Brain microvascular endothelial cell (primary cell): ENCODE measurements at regions not wholly inside any gene's neighbourhood (a gene's known extent, or its start where the extent isn't known, plus 50 kb on each side); places are given as distances from the start of the nearest gene placed in this dataset.

Source experiments
- DNase-seq: peaks from one replicate; pipeline ENCODE4 v3.0.0-alpha.2; 2020
- H3K27ac ChIP-seq: fragments of 250-450 bp; sonication (Bioruptor Pico); 2 replicates; pipeline ENCODE4 v1.5.1; 2020; ENCODE audit warnings: mild to moderate bottlenecking, moderate library complexity
- H3K27me3 ChIP-seq: fragments of 250-450 bp; sonication (Bioruptor Pico); replicated peaks from 2 replicates; pipeline ENCODE4 v1.5.1; 2020; ENCODE audit warnings: mild to moderate bottlenecking
- H3K36me3 ChIP-seq: fragments of 250-450 bp; sonication (Bioruptor Pico); replicated peaks from 2 replicates; pipeline ENCODE4 v1.5.1; 2020; ENCODE audit warnings: mild to moderate bottlenecking
- H3K4me3 ChIP-seq: 2 replicates; pipeline ENCODE4 v1.5.1; 2011; ENCODE audit warnings: low read depth, mild to moderate bottlenecking, control low read depth, low read length, moderate library complexity
- in situ Hi-C: cut with HindIII; loops from 2 replicates; pipeline ENCODE4 v1.10.0; 2017; ENCODE audit warnings: low sequenced_read_pairs, low pct_ligation_motif_present
- TF ChIP-seq, protein P1 (sequence below): IDR thresholded peaks from 2 replicates; pipeline ENCODE4 v1.5.1; 2011; ENCODE audit warnings: low read depth, mild to moderate bottlenecking, moderate library complexity, low read length, control low read depth, inconsistent platforms; ENCODE audit errors: missing control alignments

DNA sequence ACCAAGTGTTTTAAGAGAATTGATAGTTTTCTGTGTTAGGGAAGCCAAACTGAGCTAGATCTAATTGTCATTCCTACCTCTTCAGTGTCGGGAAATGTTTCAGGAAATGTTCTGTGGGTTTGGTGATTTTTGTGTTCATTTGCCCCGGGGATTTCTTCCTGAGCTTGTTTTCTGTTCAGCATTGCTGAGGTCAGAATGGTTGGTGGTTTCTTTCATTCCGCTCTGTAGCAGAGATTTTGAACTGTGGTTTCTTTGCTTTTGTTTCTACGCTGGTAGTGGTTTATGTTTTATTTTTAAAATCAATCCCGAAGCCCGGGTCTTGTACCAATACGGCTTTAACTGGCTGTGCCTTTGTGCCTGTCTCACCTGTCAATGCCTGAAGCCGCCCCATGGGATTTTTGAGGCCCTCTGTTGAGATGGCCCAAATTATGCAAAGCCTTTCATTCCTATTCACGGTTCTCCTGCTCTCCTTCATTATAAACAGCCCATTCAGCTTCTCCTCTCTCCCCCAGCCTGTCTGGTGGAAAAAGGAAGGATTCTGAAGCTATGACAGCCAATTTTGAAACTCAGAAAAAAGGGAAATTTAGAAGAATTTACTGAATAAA is 417.2 kb upstream of the KAZN start:
- in situ Hi-C loops: no loop called here
- no peak overlapping the region for H3K4me3 ChIP-seq
- H3K36me3 ChIP-seq: no peaks in the 10 kb centered on the region
- H3K27me3 ChIP-seq: no peaks in the 10 kb centered on the region
- TF ChIP-seq, protein P1, sequence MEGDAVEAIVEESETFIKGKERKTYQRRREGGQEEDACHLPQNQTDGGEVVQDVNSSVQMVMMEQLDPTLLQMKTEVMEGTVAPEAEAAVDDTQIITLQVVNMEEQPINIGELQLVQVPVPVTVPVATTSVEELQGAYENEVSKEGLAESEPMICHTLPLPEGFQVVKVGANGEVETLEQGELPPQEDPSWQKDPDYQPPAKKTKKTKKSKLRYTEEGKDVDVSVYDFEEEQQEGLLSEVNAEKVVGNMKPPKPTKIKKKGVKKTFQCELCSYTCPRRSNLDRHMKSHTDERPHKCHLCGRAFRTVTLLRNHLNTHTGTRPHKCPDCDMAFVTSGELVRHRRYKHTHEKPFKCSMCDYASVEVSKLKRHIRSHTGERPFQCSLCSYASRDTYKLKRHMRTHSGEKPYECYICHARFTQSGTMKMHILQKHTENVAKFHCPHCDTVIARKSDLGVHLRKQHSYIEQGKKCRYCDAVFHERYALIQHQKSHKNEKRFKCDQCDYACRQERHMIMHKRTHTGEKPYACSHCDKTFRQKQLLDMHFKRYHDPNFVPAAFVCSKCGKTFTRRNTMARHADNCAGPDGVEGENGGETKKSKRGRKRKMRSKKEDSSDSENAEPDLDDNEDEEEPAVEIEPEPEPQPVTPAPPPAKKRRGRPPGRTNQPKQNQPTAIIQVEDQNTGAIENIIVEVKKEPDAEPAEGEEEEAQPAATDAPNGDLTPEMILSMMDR: no peak
- no peak overlapping the region for H3K27ac ChIP-seq
- no peak for DNase-seq

DNA sequence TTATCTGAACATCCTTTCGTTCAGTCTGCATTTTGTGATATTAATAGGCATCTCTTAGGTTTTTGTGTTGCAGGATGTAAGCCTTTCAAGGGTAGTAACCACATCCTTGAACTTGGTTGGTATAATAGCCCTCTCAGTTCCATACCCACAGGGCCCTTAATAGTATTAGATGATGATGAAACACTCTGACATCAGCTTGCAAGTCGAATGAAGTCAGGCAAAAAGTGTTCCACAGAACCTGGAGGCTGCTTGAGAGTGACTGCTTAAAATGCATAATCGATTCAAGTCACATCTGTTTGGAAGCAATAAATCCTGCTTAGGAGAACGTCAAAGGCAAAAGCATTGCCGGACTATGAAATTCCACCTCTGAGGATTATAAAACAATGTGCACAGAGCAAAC is 415.6 kb upstream of the KAZN start:
- Histone ChIP-seq H3K36me3 (no peaks in the 10 kb centered on the region), H3K27me3 (no peaks in the 10 kb centered on the region), H3K4me3 (no peak overlapping the region), H3K27ac (no peak overlapping the region)
- in situ Hi-C loops: no loop called here
- no peak for DNase-seq
- TF ChIP-seq, protein P1: no peak

DNA sequence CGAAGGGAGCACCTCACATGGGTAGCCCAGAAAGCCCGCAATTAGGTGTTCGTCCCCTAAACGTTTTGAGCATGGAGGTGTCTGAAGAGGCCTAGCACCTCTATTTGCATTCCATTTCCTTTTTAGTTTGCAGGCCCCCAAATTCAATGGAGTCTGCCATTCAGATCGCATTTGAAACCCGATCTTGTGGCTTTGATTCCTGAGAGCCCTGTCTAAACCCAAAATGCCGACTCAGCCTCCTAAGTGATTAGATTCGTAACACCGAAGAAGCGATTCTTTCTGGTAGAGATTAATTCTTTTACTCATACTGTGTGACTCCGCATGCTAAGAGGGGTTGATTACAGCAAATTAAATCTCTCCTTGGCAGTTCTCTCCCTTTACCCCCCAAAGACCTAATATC is 415.2 kb upstream of the KAZN start:
- TF ChIP-seq, protein P1: no peak
- Histone ChIP-seq H3K27me3 (no peaks in the 10 kb centered on the region), H3K4me3 (no peak overlapping the region), H3K36me3 (no peaks in the 10 kb centered on the region), H3K27ac (no peak overlapping the region)
- in situ Hi-C loops: no loop called here
- no peak for DNase-seq

DNA sequence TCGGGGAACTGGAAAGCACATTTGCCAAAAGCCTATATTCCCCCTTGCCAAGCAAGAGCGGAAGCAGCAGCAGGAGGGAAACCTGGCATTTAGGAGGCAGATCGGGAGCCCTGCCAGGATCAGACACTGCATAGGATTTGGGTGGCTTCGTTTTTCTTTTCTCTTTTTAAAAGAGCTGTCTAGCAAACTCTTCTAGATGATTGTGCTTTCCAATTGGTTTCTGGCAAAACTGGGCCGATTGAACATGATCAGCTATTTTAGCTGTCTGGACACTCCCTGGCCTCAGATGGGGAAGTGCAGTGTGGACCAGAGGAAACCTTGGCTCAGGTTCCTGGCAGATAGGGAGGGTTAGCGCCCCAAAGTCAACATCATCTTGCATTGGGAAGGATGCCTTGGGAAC is 414.0 kb upstream of the KAZN start:
- Histone ChIP-seq H3K27me3 (no peaks in the 10 kb centered on the region), H3K27ac (no peak overlapping the region), H3K4me3 (no peak overlapping the region), H3K36me3 (no peaks in the 10 kb centered on the region)
- TF ChIP-seq, protein P1: no peak
- in situ Hi-C loops: no loop called here
- no peak for DNase-seq

DNA sequence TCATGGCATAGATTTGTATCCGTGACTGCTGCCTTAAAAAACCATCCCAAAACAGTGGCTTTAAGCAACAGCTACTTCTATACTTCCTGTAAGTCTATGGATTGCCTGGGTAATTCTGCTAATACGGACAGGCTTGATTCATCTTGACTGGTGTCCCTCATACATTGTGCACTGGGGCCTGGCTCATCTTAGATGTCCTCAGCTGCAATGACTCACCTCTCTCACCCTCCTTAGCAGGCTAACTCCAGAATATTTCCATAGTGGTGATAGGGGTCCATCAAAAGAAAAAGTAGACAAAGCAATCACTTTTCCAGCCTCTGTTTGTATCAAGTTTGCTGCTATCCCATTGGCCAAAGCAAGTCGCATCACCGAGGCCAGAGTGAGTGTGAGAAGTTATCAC is 409.1 kb upstream of the KAZN start:
- in situ Hi-C loops: no loop called here
- DNase-seq: no peak
- TF ChIP-seq, protein P1: no peak

DNA sequence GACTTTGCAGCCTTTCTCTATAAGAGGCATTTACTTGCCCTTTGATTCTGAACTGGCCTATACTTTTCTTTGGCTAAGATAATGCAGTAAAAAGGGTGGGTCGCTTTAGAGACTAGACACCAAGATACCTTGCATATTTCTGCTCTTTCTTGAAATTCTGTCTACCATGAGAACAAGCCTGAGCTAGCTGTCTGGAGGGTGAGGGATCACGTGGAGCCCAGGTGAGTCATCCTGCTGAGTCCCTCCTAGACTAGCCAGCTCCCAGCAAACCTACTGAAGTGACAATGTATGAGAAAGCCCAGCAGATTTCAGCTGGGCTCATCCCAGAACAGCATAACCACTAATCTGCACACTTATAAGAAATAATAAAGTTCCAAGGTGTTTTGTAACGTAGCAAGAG is 408.0 kb upstream of the KAZN start:
- Histone ChIP-seq H3K36me3 (no peaks in the 10 kb centered on the region), H3K27ac (no peak overlapping the region), H3K27me3 (no peaks in the 10 kb centered on the region), H3K4me3 (no peak overlapping the region)
- in situ Hi-C loops: no loop called here
- TF ChIP-seq, protein P1: no peak
- DNase-seq: no peak

More for the DNA sequence above, 409.1 kb upstream of the KAZN start:
- no peak overlapping the region for H3K4me3 ChIP-seq
- H3K27ac ChIP-seq: no peak overlapping the region
- H3K36me3 ChIP-seq: no peaks in the 10 kb centered on the region
- no peaks in the 10 kb centered on the region for H3K27me3 ChIP-seq
